ENCODE measurements at regions not wholly inside any gene's neighbourhood (a gene's known extent, or its start where the extent isn't known, plus 50 kb on each side); places are given as distances from the start of the nearest gene placed in this dataset.
A peak's percentile ranks its signal among the peaks of the same experiment; 100 is the strongest.

DNA sequence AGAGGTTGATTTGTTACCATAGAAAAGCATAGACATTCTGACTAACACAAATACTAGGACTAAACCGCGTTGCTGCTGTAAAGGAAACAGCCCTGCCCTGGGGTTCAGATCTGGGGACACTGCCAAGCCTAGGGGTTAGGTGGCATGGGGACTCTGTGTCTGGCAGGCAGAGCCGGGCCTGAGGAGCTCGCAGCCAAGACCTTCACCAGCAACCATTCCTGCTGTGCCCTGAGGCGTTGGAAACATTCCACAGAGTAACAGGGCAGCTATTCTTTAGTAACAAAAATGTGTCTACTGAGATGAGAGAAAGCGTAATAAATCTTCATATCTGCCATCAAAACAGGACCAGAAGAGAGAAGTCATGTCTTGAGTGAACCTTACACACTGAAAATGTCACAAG is 280.5 kb downstream of the POM121L12 start:
- TF ChIP-seq, protein P1, sequence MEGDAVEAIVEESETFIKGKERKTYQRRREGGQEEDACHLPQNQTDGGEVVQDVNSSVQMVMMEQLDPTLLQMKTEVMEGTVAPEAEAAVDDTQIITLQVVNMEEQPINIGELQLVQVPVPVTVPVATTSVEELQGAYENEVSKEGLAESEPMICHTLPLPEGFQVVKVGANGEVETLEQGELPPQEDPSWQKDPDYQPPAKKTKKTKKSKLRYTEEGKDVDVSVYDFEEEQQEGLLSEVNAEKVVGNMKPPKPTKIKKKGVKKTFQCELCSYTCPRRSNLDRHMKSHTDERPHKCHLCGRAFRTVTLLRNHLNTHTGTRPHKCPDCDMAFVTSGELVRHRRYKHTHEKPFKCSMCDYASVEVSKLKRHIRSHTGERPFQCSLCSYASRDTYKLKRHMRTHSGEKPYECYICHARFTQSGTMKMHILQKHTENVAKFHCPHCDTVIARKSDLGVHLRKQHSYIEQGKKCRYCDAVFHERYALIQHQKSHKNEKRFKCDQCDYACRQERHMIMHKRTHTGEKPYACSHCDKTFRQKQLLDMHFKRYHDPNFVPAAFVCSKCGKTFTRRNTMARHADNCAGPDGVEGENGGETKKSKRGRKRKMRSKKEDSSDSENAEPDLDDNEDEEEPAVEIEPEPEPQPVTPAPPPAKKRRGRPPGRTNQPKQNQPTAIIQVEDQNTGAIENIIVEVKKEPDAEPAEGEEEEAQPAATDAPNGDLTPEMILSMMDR (IDR thresholded peaks at IDR 0.05; ENCODE audit: low read depth, low read length, missing control alignments): no peak
- no peak for DNase-seq (ENCODE audit: extremely low read depth, low read depth)
- no peak overlapping the region for H3K4me3 ChIP-seq (replicated peaks; ENCODE audit: low read depth, low read length)

DNA sequence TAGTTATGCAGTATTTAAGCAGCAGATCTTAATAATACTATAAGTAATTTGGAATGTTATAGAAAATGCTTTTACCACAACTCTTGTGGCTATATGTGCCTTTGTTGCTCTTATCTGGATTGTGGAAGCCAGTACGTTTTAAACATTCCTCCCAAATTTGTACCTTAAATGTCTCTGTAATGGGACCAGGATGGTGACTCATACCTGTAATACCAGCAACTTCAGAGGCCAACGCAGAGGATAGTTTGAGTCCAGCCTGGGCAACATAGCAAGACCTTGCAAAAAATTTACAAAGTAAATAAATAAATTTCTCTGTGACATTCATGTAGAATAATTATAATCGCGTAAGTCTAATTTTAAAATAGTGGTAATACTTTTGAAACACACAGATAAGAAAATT is 283.1 kb downstream of the POM121L12 start:
- TF ChIP-seq, protein P1 (IDR thresholded peaks at IDR 0.05; ENCODE audit: low read depth, low read length, missing control alignments): no peak
- no peak for DNase-seq (ENCODE audit: extremely low read depth, low read depth)
- no peak overlapping the region for H3K4me3 ChIP-seq (replicated peaks; ENCODE audit: low read depth, low read length)

DNA sequence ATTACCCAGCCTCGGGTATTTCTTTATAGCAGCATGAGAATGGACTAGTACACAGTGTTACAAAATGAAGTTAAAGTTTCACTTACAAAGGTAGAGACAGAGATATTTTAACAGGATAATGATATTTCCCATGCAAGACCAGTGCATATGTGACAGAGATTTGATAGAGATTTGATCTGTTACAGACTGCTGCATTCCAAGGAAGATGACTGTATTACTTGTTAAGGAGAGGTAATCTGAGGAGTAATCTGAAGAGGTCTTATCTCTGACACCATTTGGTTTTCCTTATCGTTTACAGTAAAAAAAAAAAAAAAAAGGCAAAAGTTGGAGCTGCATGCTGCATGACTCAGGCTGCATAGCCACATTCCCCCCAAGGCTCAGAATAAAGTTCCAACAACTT is 289.6 kb downstream of the POM121L12 start:
- no peak for DNase-seq (ENCODE audit: extremely low read depth, low read depth)
- no peak overlapping the region for H3K4me3 ChIP-seq (replicated peaks; ENCODE audit: low read depth, low read length)
- TF ChIP-seq, protein P1 (IDR thresholded peaks at IDR 0.05; ENCODE audit: low read depth, low read length, missing control alignments): no peak

- TF ChIP-seq, protein P1 (IDR thresholded peaks at IDR 0.05; ENCODE audit: low read depth, low read length, missing control alignments): no peak
- DNase-seq (ENCODE audit: extremely low read depth, low read depth): no peak
- no peak overlapping the region for H3K4me3 ChIP-seq (replicated peaks; ENCODE audit: low read depth, low read length)
Observed at GRCh38 chr7:53326634-53327033, 291.2 kb downstream of the POM121L12 start.

DNA sequence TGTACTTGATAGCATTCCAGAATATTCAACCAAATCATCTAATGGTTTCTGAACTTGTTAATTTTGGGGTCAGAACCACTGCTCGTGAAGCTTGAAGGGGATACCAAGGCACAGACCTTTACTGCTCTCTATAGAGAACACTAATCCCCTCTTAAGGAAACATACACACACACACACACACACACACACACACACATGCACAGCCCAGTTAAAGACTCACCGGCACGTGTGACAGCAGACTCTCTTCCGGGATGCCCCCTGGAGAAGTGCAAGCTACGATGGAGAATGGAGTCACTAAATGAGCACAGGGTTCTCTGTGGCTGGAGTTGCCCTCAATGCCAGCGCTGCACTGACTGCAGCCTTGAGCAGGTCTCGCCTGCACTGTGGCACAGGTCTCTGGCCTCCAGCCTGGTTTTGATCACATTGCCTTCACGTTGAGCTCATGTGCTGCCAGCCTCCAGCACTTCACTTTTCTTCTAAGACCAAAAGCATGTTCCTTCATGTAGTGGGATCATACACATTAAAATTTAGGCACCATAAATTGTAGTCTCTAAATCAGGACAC is 300.8 kb downstream of the POM121L12 start:
- H3K4me3 ChIP-seq (replicated peaks; ENCODE audit: low read depth, low read length): no peak overlapping the region
- TF ChIP-seq, protein P1 (IDR thresholded peaks at IDR 0.05; ENCODE audit: low read depth, low read length, missing control alignments): no peak
- DNase-seq (ENCODE audit: extremely low read depth, low read depth): no peak

- DNase-seq (ENCODE audit: extremely low read depth, low read depth): no peak
- TF ChIP-seq, protein P1 (IDR thresholded peaks at IDR 0.05; ENCODE audit: low read depth, low read length, missing control alignments): no peak
- no peak overlapping the region for H3K4me3 ChIP-seq (replicated peaks; ENCODE audit: low read depth, low read length)
Observed at GRCh38 chr7:53340220-53340619, 304.8 kb downstream of the POM121L12 start.

- TF ChIP-seq, protein P1 (IDR thresholded peaks at IDR 0.05; ENCODE audit: low read depth, low read length, missing control alignments): peak; percentile 28
- DNase-seq (ENCODE audit: extremely low read depth, low read depth): no peak
Observed at GRCh38 chr7:53350241-53350640, 314.8 kb downstream of the POM121L12 start.

More at GRCh38 chr7:53350241-53350640, 314.8 kb downstream of the POM121L12 start:
- no peak overlapping the region for H3K4me3 ChIP-seq (replicated peaks; ENCODE audit: low read depth, low read length)

Measured in HFF-Myc (cell line).